ENCODE measurements at regions not wholly inside any gene's neighbourhood (a gene's known extent, or its start where the extent isn't known, plus 50 kb on each side); places are given as distances from the start of the nearest gene placed in this dataset.

DNA sequence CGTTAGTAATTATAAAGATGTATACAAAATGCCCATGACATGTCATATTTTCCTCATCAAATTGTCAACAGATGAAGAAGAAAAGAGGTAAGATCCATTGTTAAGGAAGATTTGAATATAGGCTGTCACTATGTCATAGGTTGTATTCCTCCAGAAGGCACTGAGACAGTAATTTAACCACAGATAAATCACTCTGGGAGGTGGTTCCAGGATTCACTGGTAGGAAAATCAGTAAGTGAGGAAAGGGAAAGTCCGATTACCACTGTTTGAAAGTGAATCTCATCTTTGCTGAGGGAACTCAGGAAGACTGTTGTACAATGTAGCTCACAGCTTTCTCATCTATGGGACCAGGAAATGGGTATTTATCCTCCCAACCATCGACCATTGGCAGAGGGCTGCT is 152.8 kb upstream of the TMEFF2 start:
- H3K27ac ChIP-seq (ENCODE audit: low read length), result no peak overlapping the region
- H3K4me3 ChIP-seq (ENCODE audit: low read length in 2 of 2), result no peak overlapping the region
- no peaks in the 10 kb centered on the region for H3K4me1 ChIP-seq (ENCODE audit: control insufficient read depth, insufficient read depth, low read length)
- no peaks in the 10 kb centered on the region for H3K27me3 ChIP-seq (ENCODE audit: control insufficient read depth in 1 of 2, insufficient read depth in 2 of 2, low read length in 2 of 2)
- H3K36me3 ChIP-seq (ENCODE audit: control insufficient read depth in 2 of 2, insufficient read depth in 2 of 2, low read length in 2 of 2), result no peaks in the 10 kb centered on the region
- no peaks in the 10 kb centered on the region for H3K9me3 ChIP-seq (ENCODE audit: control insufficient read depth in 2 of 2, low read length in 2 of 2)
- no peak overlapping the region for H3K9ac ChIP-seq (ENCODE audit: low read length in 2 of 2)

DNA sequence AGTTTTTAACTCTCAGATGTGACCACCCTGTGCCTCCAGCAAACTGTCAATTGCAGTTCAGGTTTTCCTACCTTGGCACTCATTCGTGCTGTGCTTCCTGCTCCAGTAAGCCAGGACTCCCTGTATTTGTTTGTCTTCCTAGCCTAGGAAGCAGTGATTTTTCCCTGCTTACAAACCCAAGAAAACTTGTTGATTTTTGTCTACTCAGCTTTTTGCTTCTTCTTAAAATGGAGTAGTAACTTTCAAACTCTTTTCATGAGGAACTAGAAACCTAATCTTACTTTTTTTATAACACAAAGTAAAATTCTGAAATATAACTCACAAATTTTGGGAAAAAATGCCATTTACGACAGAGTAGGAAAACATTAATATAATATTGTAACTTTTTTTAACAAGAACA is 150.6 kb upstream of the TMEFF2 start:
- no peaks in the 10 kb centered on the region for H3K4me1 ChIP-seq (ENCODE audit: control insufficient read depth, insufficient read depth, low read length)
- H3K27me3 ChIP-seq (ENCODE audit: control insufficient read depth in 1 of 2, insufficient read depth in 2 of 2, low read length in 2 of 2), result no peaks in the 10 kb centered on the region
- H3K36me3 ChIP-seq (ENCODE audit: control insufficient read depth in 2 of 2, insufficient read depth in 2 of 2, low read length in 2 of 2), result no peaks in the 10 kb centered on the region
- no peaks in the 10 kb centered on the region for H3K9me3 ChIP-seq (ENCODE audit: control insufficient read depth in 2 of 2, low read length in 2 of 2)
- H3K4me3 ChIP-seq (ENCODE audit: low read length in 2 of 2), result no peak overlapping the region
- no peak overlapping the region for H3K9ac ChIP-seq (ENCODE audit: low read length in 2 of 2)
- no peak overlapping the region for H3K27ac ChIP-seq (ENCODE audit: low read length)

DNA sequence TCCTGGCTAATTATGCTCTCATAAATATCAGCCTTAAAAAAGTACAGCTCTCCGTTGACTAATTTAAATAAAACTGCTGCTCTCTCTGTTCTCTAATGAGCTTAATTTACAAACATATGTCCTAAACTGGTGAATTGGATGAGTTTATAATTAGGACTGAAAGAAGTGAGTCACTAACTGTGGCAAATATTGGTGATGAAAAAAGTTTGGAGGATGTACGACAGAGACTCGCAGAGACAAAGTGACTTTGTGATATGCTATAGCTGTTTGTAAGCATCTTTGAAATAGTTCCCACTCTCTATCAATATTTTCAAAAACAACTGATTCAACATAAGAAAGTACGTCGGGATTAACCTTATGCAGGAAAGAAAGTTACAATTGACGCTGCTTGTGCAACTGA is 138.9 kb upstream of the TMEFF2 start:
- no peaks in the 10 kb centered on the region for H3K36me3 ChIP-seq (ENCODE audit: control insufficient read depth in 2 of 2, insufficient read depth in 2 of 2, low read length in 2 of 2)
- no peaks in the 10 kb centered on the region for H3K9me3 ChIP-seq (ENCODE audit: control insufficient read depth in 2 of 2, low read length in 2 of 2)
- no peaks in the 10 kb centered on the region for H3K4me1 ChIP-seq (ENCODE audit: control insufficient read depth, insufficient read depth, low read length)
- H3K27me3 ChIP-seq (ENCODE audit: control insufficient read depth in 1 of 2, insufficient read depth in 2 of 2, low read length in 2 of 2), result no peaks in the 10 kb centered on the region
- H3K4me3 ChIP-seq (ENCODE audit: low read length in 2 of 2), result no peak overlapping the region
- H3K9ac ChIP-seq (ENCODE audit: low read length in 2 of 2), result no peak overlapping the region
- no peak overlapping the region for H3K27ac ChIP-seq (ENCODE audit: low read length)

DNA sequence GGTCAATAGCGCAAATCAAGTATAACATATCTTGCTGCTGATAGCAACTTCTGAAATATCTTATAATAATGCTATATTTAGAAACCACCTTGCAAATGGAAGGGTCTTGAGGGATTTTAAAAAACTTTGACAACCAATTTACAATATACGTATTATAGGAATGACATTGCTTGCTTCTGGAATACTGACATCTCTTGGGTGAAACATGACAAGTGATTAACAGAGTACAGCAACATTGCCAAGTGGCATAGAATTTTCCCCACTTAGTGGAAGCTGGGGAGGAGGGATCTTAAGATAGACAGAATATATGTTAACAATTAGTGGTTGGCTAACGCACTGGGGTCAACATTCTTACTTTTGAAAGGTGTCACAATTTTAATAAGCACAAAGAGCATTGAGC is 133.6 kb upstream of the TMEFF2 start:
- no peaks in the 10 kb centered on the region for H3K36me3 ChIP-seq (ENCODE audit: control insufficient read depth in 2 of 2, insufficient read depth in 2 of 2, low read length in 2 of 2)
- no peaks in the 10 kb centered on the region for H3K4me1 ChIP-seq (ENCODE audit: control insufficient read depth, insufficient read depth, low read length)
- H3K27me3 ChIP-seq (ENCODE audit: control insufficient read depth in 1 of 2, insufficient read depth in 2 of 2, low read length in 2 of 2), result no peaks in the 10 kb centered on the region
- no peaks in the 10 kb centered on the region for H3K9me3 ChIP-seq (ENCODE audit: control insufficient read depth in 2 of 2, low read length in 2 of 2)
- no peak overlapping the region for H3K27ac ChIP-seq (ENCODE audit: low read length)
- H3K9ac ChIP-seq (ENCODE audit: low read length in 2 of 2), result no peak overlapping the region
- no peak overlapping the region for H3K4me3 ChIP-seq (ENCODE audit: low read length in 2 of 2)

DNA sequence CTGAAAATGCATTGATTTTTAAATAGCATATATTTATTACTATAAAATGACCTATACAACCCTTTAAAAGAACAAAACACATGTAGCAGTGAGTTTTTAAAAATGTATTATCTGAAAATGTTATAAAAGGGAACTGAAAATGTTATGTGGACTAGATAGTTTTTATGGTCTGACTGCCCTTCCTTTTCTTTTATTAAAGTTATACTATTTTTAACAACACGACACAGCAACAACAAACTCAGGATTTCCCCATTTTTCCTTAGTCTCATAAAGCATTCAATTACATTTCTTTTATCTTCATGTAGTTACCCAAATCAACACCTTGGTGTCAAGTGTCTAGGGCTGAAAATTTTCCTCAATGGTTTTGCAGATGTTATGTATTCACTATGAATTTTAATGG is 132.8 kb upstream of the TMEFF2 start:
- Histone ChIP-seq H3K9me3 (ENCODE audit: control insufficient read depth in 2 of 2, low read length in 2 of 2) (no peaks in the 10 kb centered on the region), H3K9ac (ENCODE audit: low read length in 2 of 2) (no peak overlapping the region), H3K36me3 (ENCODE audit: control insufficient read depth in 2 of 2, insufficient read depth in 2 of 2, low read length in 2 of 2) (no peaks in the 10 kb centered on the region), H3K27ac (ENCODE audit: low read length) (no peak overlapping the region), H3K4me1 (ENCODE audit: control insufficient read depth, insufficient read depth, low read length) (no peaks in the 10 kb centered on the region), H3K4me3 (ENCODE audit: low read length in 2 of 2) (no peak overlapping the region), H3K27me3 (ENCODE audit: control insufficient read depth in 1 of 2, insufficient read depth in 2 of 2, low read length in 2 of 2) (no peaks in the 10 kb centered on the region)

DNA sequence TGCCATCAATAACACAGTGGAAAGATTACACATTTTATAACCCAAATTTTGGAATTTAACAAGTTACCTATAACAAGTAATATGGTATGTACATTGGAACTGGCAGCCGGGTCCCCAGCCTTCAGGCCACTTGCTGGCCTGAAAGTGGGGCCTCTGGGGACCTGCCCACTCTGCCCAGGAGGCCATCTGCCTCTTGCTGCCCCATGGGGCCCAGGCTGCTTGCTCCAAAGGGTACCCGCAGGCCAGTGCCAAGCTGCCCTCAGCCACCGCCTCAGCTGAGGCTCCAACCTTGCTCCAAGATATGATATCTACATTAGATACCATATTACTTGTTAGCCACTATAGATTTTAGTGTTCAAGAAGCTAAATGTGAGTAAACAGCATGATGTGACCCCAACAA is 120.8 kb upstream of the TMEFF2 start:
- Histone ChIP-seq H3K27me3 (ENCODE audit: control insufficient read depth in 1 of 2, insufficient read depth in 2 of 2, low read length in 2 of 2) (no peaks in the 10 kb centered on the region), H3K4me3 (ENCODE audit: low read length in 2 of 2) (no peak overlapping the region), H3K9me3 (ENCODE audit: control insufficient read depth in 2 of 2, low read length in 2 of 2) (peaks cover 0 to 3% of the 10 kb centered on the region in 2 donors), H3K4me1 (ENCODE audit: control insufficient read depth, insufficient read depth, low read length) (no peaks in the 10 kb centered on the region), H3K36me3 (ENCODE audit: control insufficient read depth in 2 of 2, insufficient read depth in 2 of 2, low read length in 2 of 2) (no peaks in the 10 kb centered on the region), H3K9ac (ENCODE audit: low read length in 2 of 2) (no peak overlapping the region), H3K27ac (ENCODE audit: low read length) (no peak overlapping the region)

DNA sequence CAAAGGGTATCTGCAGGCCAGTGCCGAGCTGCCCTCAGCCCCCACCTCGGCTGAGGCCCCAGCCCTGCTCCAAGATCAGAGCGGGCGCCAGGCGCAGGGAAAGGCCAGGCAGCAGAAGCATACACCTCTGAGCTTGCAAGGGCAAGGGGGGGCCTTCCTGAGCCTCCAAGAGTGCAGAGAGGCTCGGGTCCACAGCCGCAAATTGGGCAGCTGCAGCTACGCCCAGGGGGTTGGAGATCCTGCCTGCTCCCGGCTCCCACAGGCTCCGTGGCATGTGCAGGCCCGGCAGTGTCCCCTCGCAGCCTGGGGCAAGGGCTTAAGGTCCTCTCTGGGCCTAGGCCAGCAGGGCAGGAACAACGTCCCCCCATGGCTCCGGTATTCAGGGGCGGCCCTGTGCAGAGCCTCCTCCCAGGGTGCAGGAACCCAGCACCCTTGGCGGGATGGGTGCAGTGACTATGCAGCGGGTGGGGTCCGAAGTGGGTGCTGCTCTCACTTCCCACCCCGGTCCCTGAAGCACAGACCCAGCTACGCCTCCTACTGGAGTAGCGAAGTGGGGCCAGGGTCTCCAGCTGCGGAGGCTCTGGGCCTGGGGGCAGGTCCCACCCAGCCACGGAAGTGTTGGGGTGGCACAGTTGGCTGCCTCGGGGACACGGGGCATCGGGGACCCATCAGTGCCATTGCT is 120.2 kb upstream of the TMEFF2 start:
- H3K4me3 ChIP-seq (ENCODE audit: low read length in 2 of 2), result no peak overlapping the region
- H3K27me3 ChIP-seq (ENCODE audit: control insufficient read depth in 1 of 2, insufficient read depth in 2 of 2, low read length in 2 of 2), result no peaks in the 10 kb centered on the region
- no peaks in the 10 kb centered on the region for H3K36me3 ChIP-seq (ENCODE audit: control insufficient read depth in 2 of 2, insufficient read depth in 2 of 2, low read length in 2 of 2)
- H3K27ac ChIP-seq (ENCODE audit: low read length), result no peak overlapping the region
- H3K4me1 ChIP-seq (ENCODE audit: control insufficient read depth, insufficient read depth, low read length), result no peaks in the 10 kb centered on the region
- H3K9ac ChIP-seq (ENCODE audit: low read length in 2 of 2), result no peak overlapping the region
- peaks cover 0 to 3% of the 10 kb centered on the region in 2 donors for H3K9me3 ChIP-seq (ENCODE audit: control insufficient read depth in 2 of 2, low read length in 2 of 2)

DNA sequence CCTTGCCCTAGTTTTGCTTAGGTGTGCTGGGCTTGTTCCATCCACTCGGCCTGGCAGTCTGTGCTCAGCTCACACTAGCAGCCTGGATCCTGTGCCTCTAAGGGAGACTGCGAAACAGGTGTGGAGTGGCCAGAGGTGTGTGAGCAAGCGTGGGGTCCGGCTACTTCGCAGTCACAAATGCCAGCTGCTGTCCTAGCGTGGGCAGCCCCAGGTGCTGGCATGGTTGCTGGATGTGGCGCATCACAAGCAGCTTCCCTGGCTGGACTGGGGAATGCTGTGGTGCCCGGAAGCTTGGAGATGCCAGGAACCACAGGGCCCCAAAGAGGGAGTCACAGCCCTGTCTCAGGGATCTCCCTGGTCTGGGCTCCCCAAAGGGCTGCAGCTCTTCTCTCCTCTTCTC is 119.0 kb upstream of the TMEFF2 start:
- Histone ChIP-seq H3K9me3 (ENCODE audit: control insufficient read depth in 2 of 2, low read length in 2 of 2) (peaks cover 0 to 3% of the 10 kb centered on the region in 2 donors), H3K9ac (ENCODE audit: low read length in 2 of 2) (no peak overlapping the region), H3K4me1 (ENCODE audit: control insufficient read depth, insufficient read depth, low read length) (no peaks in the 10 kb centered on the region), H3K36me3 (ENCODE audit: control insufficient read depth in 2 of 2, insufficient read depth in 2 of 2, low read length in 2 of 2) (no peaks in the 10 kb centered on the region), H3K4me3 (ENCODE audit: low read length in 2 of 2) (no peak overlapping the region), H3K27ac (ENCODE audit: low read length) (no peak overlapping the region), H3K27me3 (ENCODE audit: control insufficient read depth in 1 of 2, insufficient read depth in 2 of 2, low read length in 2 of 2) (no peaks in the 10 kb centered on the region)

DNA sequence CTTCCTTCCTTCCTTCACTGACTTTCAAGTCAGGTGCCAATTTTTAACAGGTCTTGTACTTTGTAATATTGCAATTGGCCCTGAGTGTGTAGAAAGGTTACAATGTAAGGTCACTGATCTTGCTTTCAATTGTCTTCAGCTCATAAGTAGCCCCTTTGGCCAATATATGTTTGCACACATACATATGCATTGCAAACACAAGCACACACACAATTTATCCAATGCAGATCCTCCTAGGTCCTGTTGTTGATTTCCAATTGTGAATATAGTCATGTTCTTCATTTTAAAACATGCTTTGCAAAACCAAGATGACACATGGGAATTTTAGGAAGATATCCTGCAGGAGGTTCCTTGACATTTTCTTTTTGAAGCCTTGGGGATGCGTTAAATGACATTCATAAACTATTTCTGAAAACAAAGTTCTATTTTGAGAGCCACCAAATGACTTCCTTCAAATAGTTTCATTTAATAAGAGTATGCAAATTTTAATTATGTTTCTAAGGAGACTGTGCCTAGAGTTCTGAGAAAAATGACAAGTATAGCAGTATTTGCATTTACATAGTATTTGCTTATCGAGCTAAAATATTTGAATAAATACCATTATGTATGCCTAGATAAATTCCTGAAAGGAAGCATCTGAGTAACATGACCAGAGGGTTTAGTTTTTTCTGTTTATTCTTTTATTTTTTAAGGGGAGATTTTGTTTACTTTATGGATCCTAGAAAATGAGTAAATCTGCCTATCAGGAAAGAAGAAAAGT is 117.1 kb upstream of the TMEFF2 start:
- no peak overlapping the region for H3K27ac ChIP-seq (ENCODE audit: low read length)
- no peaks in the 10 kb centered on the region for H3K36me3 ChIP-seq (ENCODE audit: control insufficient read depth in 2 of 2, insufficient read depth in 2 of 2, low read length in 2 of 2)
- H3K4me3 ChIP-seq (ENCODE audit: low read length in 2 of 2), result no peak overlapping the region
- H3K4me1 ChIP-seq (ENCODE audit: control insufficient read depth, insufficient read depth, low read length), result no peaks in the 10 kb centered on the region
- H3K9ac ChIP-seq (ENCODE audit: low read length in 2 of 2), result no peak overlapping the region
- peaks cover 0 to 3% of the 10 kb centered on the region in 2 donors for H3K9me3 ChIP-seq (ENCODE audit: control insufficient read depth in 2 of 2, low read length in 2 of 2)
- no peaks in the 10 kb centered on the region for H3K27me3 ChIP-seq (ENCODE audit: control insufficient read depth in 1 of 2, insufficient read depth in 2 of 2, low read length in 2 of 2)

DNA sequence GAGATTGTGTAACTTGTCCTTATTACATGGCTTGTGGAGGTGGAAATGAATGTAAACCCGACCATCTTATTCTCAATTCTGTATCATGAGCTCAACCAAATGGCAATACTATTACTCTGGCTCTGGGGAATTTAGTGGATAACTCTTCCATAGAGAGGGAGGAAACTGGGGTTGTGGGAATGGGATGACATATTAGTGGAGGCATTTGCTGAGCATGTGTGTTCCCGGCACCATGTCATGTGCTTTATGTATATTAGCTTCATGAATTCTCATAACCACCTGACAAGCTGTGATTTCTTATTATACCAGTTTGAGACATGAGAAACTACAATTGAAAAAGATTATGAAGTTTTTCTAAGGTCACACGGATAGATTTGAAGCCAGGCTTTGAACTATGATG is 112.8 kb upstream of the TMEFF2 start:
- no peaks in the 10 kb centered on the region for H3K4me1 ChIP-seq (ENCODE audit: control insufficient read depth, insufficient read depth, low read length)
- H3K9me3 ChIP-seq (ENCODE audit: control insufficient read depth in 2 of 2, low read length in 2 of 2), result no peaks in the 10 kb centered on the region
- no peak overlapping the region for H3K4me3 ChIP-seq (ENCODE audit: low read length in 2 of 2)
- no peak overlapping the region for H3K9ac ChIP-seq (ENCODE audit: low read length in 2 of 2)
- no peaks in the 10 kb centered on the region for H3K27me3 ChIP-seq (ENCODE audit: control insufficient read depth in 1 of 2, insufficient read depth in 2 of 2, low read length in 2 of 2)
- no peaks in the 10 kb centered on the region for H3K36me3 ChIP-seq (ENCODE audit: control insufficient read depth in 2 of 2, insufficient read depth in 2 of 2, low read length in 2 of 2)
- H3K27ac ChIP-seq (ENCODE audit: low read length), result no peak overlapping the region

DNA sequence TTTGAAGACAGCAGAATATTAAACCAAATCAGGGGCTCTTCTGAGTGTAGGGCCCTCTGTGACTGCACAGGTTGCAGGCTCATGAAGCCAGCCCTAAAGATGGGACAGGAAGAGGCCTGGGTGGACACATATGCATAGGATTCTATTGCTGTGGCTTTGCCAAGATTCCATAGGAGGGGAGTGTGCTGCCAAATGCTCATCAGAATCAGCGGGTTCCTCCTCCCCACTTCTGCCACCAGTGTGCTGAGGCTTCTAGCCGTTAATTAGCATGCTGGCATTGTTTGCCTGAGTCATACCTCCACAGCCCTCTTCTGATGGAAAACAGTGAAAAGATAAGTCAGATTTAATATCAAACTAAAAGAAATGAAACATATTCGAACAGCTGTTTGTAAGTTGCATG is 103.9 kb upstream of the TMEFF2 start:
- H3K27ac ChIP-seq (ENCODE audit: low read length), result no peak overlapping the region
- no peaks in the 10 kb centered on the region for H3K9me3 ChIP-seq (ENCODE audit: control insufficient read depth in 2 of 2, low read length in 2 of 2)
- no peak overlapping the region for H3K9ac ChIP-seq (ENCODE audit: low read length in 2 of 2)
- H3K4me1 ChIP-seq (ENCODE audit: control insufficient read depth, insufficient read depth, low read length), result no peaks in the 10 kb centered on the region
- no peaks in the 10 kb centered on the region for H3K27me3 ChIP-seq (ENCODE audit: control insufficient read depth in 1 of 2, insufficient read depth in 2 of 2, low read length in 2 of 2)
- no peaks in the 10 kb centered on the region for H3K36me3 ChIP-seq (ENCODE audit: control insufficient read depth in 2 of 2, insufficient read depth in 2 of 2, low read length in 2 of 2)
- H3K4me3 ChIP-seq (ENCODE audit: low read length in 2 of 2), result no peak overlapping the region

All from stomach smooth muscle (tissue), 2 donors.